SU-DHL-6 (cell line): ENCODE measurements at regions not wholly inside any gene's neighbourhood (a gene's known extent, or its start where the extent isn't known, plus 50 kb on each side); places are given as distances from the start of the nearest gene placed in this dataset.

Source experiments
- H2AFZ ChIP-seq: fragments of 200-600 bp; sonication (generic); 2 replicates; pipeline ENCODE4 v1.6.1; 2014; ENCODE audit warnings: low read depth, mild to moderate bottlenecking, moderate library complexity, mixed read lengths, antibody characterized with exemption, low read length; ENCODE audit not compliant: severe bottlenecking
- H3F3A ChIP-seq: fragments of 200-600 bp; shearing (Covaris generic); 2 replicates; pipeline ENCODE4 v1.6.0; 2016; ENCODE audit warnings: antibody characterized with exemption, mild to moderate bottlenecking; ENCODE audit not compliant: insufficient read depth
- H3K27ac ChIP-seq: fragments of 200-600 bp; sonication (generic); 2 replicates; pipeline ENCODE4 v1.5.1; 2016; ENCODE audit warnings: low read depth, mild to moderate bottlenecking, low read length, moderate library complexity, mixed read lengths
- H3K27me3 ChIP-seq: fragments of 200-600 bp; sonication (generic), shearing (Covaris generic); 2 replicates; pipeline ENCODE4 v1.6.0; 2014; ENCODE audit warnings: mild to moderate bottlenecking, low read length
- H3K36me3 ChIP-seq: fragments of 200-600 bp; sonication (generic); 2 replicates; pipeline ENCODE4 v1.6.1; 2014; ENCODE audit warnings: mild to moderate bottlenecking, low read length, mixed read lengths
- H3K4me2 ChIP-seq: fragments of 300-600, 200-600 bp; shearing (Covaris generic), sonication (generic); 2 replicates; pipeline ENCODE4 v1.6.0; 2014; ENCODE audit warnings: low read length, low read depth, mild to moderate bottlenecking; ENCODE audit not compliant: poor library complexity, severe bottlenecking
- H3K4me3 ChIP-seq: fragments of 200-600 bp; sonication (generic); 2 replicates; pipeline ENCODE4 v1.5.1; 2014; ENCODE audit warnings: antibody characterized with exemption, low read length, mild to moderate bottlenecking, mixed read lengths; ENCODE audit not compliant: insufficient read depth, poor library complexity, severe bottlenecking
- H3K79me2 ChIP-seq: fragments of 200-600 bp; sonication (generic); 2 replicates; pipeline ENCODE4 v1.6.1; 2014; ENCODE audit warnings: mild to moderate bottlenecking, low read length, moderate library complexity; ENCODE audit not compliant: insufficient read depth
- H3K9ac ChIP-seq: fragments of 200-600 bp; sonication (generic); 2 replicates; pipeline ENCODE4 v1.7.0; 2014; ENCODE audit warnings: mild to moderate bottlenecking, low read length
- H3K9me2 ChIP-seq: fragments of 200-600 bp; sonication (generic); replicated peaks from 2 replicates; pipeline ENCODE4 v1.6.1; 2014; ENCODE audit warnings: low read length; ENCODE audit not compliant: insufficient read depth
- H3K9me3 ChIP-seq: fragments of 200-600 bp; sonication (generic); 2 replicates; pipeline ENCODE4 v1.6.1; 2014; ENCODE audit warnings: low read length, mixed read lengths; ENCODE audit not compliant: insufficient read depth
- H4K20me1 ChIP-seq: fragments of 200-600 bp; sonication (generic); 2 replicates; pipeline ENCODE4 v1.6.1; 2014; ENCODE audit warnings: low read depth, mild to moderate bottlenecking, antibody characterized with exemption, low read length, moderate library complexity, mixed read lengths
- CTCF ChIP-seq: fragments of 200-600 bp; sonication (generic); IDR thresholded peaks from one replicate; pipeline ENCODE4 v1.5.1; 2017; ENCODE audit warnings: antibody characterized with exemption, mild to moderate bottlenecking, low read length, moderate library complexity; ENCODE audit not compliant: insufficient read depth, poor library complexity, severe bottlenecking
- EZH2phosphoT487 ChIP-seq: fragments of 200-600 bp; sonication (generic), shearing (Covaris generic); conservative IDR thresholded peaks from 2 replicates; pipeline ENCODE4 v1.6.1; 2018; ENCODE audit warnings: mild to moderate bottlenecking, antibody characterized with exemption, low read length, moderate library complexity, mixed read lengths

- Histone ChIP-seq H3K9me3 (no peaks in the 10 kb centered on the region), H3F3A (no peaks in the 10 kb centered on the region), H3K4me2 (no peak overlapping the region), H3K4me3 (no peak overlapping the region), H3K9ac (no peak overlapping the region), H3K79me2 (no peaks in the 10 kb centered on the region), H3K27me3 (no peaks in the 10 kb centered on the region), H3K9me2 (no peaks in the 10 kb centered on the region; the same call in 1 of the 2 replicates), H4K20me1 (no peaks in the 10 kb centered on the region), H3K27ac (no peak overlapping the region), H3K36me3 (no peaks in the 10 kb centered on the region), H2AFZ (no peak overlapping the region)
- no peak for TF ChIP-seq EZH2phosphoT487
- TF ChIP-seq CTCF, result no peak
Measured at GRCh38 chr9:29659736-29660135, 2086.5 kb upstream of the C9orf72 start.

- Histone ChIP-seq H3K27ac (no peak overlapping the region), H3K27me3 (no peaks in the 10 kb centered on the region), H3K9ac (no peak overlapping the region), H4K20me1 (no peaks in the 10 kb centered on the region), H3K79me2 (no peaks in the 10 kb centered on the region), H3K9me2 (no peaks in the 10 kb centered on the region; the same call in 1 of the 2 replicates), H3F3A (no peaks in the 10 kb centered on the region), H3K4me3 (no peak overlapping the region), H3K36me3 (no peaks in the 10 kb centered on the region), H3K9me3 (no peaks in the 10 kb centered on the region), H2AFZ (no peak overlapping the region), H3K4me2 (no peak overlapping the region)
- no peak for TF ChIP-seq EZH2phosphoT487
- TF ChIP-seq CTCF, result no peak
Measured at GRCh38 chr9:29668732-29669131, 2095.5 kb upstream of the C9orf72 start.

GRCh38 chr9:29669613-29670012 lies 2096.3 kb upstream of the C9orf72 start:
- Histone ChIP-seq H3F3A (no peaks in the 10 kb centered on the region), H3K27ac (no peak overlapping the region), H3K9me2 (no peaks in the 10 kb centered on the region), H2AFZ (no peak overlapping the region), H3K9ac (no peak overlapping the region), H3K4me3 (no peak overlapping the region), H3K9me3 (no peaks in the 10 kb centered on the region), H3K79me2 (no peaks in the 10 kb centered on the region), H3K4me2 (no peak overlapping the region), H4K20me1 (no peaks in the 10 kb centered on the region), H3K27me3 (no peaks in the 10 kb centered on the region), H3K36me3 (no peaks in the 10 kb centered on the region)
- TF ChIP-seq EZH2phosphoT487 (no peak), CTCF (no peak)

- Histone ChIP-seq H3K27me3 (no peaks in the 10 kb centered on the region), H3K4me2 (no peak overlapping the region), H3K9me2 (no peaks in the 10 kb centered on the region; the same call in 1 of the 2 replicates), H3K9me3 (peaks cover 4% of the 10 kb centered on the region; the same call in 1 of the 2 replicates), H3K27ac (no peak overlapping the region), H3F3A (no peaks in the 10 kb centered on the region), H4K20me1 (no peaks in the 10 kb centered on the region), H3K79me2 (no peaks in the 10 kb centered on the region), H3K9ac (no peak overlapping the region), H3K4me3 (no peak overlapping the region), H2AFZ (no peak overlapping the region), H3K36me3 (no peaks in the 10 kb centered on the region)
- TF ChIP-seq CTCF, result no peak
- TF ChIP-seq EZH2phosphoT487, result no peak
Measured at GRCh38 chr9:29685531-29685930, 2112.2 kb upstream of the C9orf72 start.
